ENCODE measurements at regions not wholly inside any gene's neighbourhood (a gene's known extent, or its start where the extent isn't known, plus 50 kb on each side); places are given as distances from the start of the nearest gene placed in this dataset.

DNA sequence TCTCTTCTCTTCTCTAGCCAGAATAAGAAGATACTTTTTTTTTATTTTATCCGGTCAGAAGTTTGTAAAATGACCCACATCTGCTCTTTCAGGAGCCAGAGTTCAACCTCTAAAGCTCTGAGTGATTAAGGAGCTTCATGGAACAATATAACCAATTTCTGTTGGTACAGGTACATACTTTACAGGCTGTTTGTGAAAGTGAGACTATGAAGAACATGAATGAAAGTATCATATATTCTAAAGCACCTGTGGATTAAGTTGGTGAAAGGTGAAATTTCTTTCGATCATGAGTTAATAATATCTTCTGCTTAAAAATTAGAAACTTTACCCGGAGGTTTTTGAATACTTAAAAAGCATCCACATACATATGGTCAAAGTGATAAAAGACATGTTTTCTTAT, 65.2 kb downstream of the DMRT2 start:
- TF ChIP-seq TAF1 (IDR thresholded peaks at IDR 0.05; ENCODE audit: low read depth), result no peak
- no peak for TF ChIP-seq CREB1 (IDR thresholded peaks at IDR 0.05; ENCODE audit: low read depth)
- TF ChIP-seq, protein P1, sequence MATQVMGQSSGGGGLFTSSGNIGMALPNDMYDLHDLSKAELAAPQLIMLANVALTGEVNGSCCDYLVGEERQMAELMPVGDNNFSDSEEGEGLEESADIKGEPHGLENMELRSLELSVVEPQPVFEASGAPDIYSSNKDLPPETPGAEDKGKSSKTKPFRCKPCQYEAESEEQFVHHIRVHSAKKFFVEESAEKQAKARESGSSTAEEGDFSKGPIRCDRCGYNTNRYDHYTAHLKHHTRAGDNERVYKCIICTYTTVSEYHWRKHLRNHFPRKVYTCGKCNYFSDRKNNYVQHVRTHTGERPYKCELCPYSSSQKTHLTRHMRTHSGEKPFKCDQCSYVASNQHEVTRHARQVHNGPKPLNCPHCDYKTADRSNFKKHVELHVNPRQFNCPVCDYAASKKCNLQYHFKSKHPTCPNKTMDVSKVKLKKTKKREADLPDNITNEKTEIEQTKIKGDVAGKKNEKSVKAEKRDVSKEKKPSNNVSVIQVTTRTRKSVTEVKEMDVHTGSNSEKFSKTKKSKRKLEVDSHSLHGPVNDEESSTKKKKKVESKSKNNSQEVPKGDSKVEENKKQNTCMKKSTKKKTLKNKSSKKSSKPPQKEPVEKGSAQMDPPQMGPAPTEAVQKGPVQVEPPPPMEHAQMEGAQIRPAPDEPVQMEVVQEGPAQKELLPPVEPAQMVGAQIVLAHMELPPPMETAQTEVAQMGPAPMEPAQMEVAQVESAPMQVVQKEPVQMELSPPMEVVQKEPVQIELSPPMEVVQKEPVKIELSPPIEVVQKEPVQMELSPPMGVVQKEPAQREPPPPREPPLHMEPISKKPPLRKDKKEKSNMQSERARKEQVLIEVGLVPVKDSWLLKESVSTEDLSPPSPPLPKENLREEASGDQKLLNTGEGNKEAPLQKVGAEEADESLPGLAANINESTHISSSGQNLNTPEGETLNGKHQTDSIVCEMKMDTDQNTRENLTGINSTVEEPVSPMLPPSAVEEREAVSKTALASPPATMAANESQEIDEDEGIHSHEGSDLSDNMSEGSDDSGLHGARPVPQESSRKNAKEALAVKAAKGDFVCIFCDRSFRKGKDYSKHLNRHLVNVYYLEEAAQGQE (IDR thresholded peaks at IDR 0.05; ENCODE audit: low read depth), result no peak
- TF ChIP-seq, protein P2, sequence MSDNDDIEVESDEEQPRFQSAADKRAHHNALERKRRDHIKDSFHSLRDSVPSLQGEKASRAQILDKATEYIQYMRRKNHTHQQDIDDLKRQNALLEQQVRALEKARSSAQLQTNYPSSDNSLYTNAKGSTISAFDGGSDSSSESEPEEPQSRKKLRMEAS (IDR thresholded peaks at IDR 0.05), result no peak
- no peak for TF ChIP-seq CEBPB (IDR thresholded peaks at IDR 0.05)
- TF ChIP-seq TEAD4 (IDR thresholded peaks at IDR 0.05), result no peak
- TF ChIP-seq FOXM1 (IDR thresholded peaks at IDR 0.05; ENCODE audit: borderline replicate concordance, low read depth), result no peak
- TF ChIP-seq EGR1 (IDR thresholded peaks at IDR 0.05), result no peak
- no peak for TF ChIP-seq YY1 (IDR thresholded peaks at IDR 0.05; ENCODE audit: low read depth)
- TF ChIP-seq, protein P3, sequence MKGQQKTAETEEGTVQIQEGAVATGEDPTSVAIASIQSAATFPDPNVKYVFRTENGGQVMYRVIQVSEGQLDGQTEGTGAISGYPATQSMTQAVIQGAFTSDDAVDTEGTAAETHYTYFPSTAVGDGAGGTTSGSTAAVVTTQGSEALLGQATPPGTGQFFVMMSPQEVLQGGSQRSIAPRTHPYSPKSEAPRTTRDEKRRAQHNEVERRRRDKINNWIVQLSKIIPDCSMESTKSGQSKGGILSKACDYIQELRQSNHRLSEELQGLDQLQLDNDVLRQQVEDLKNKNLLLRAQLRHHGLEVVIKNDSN (IDR thresholded peaks at IDR 0.05), result no peak
- TF ChIP-seq NFIC (IDR thresholded peaks at IDR 0.05), result no peak

DNA sequence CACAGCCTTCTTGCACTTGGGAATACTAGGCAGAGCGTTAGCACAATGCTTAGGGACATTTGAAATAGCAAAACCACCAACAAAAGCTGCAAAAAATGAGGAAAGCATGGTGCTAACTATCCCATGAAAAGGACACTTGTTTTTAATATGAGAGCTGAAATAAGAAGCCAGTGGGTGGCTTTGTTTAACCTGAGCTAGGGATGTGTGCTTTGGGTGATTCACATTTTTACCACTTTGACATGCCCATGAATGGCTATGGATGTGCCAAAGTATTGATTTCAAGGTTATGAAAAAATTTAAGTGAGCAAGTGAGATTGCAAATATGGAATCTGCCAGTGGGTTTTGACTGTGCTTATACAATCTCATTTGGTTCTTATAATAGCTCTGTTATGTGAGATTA, 67.3 kb downstream of the DMRT2 start:
- TF ChIP-seq NFIC (IDR thresholded peaks at IDR 0.05), result no peak
- TF ChIP-seq, protein P1 (IDR thresholded peaks at IDR 0.05; ENCODE audit: low read depth), result no peak
- TF ChIP-seq TEAD4 (IDR thresholded peaks at IDR 0.05), result no peak
- no peak for TF ChIP-seq TAF1 (IDR thresholded peaks at IDR 0.05; ENCODE audit: low read depth)
- no peak for TF ChIP-seq CEBPB (IDR thresholded peaks at IDR 0.05)
- no peak for TF ChIP-seq CREB1 (IDR thresholded peaks at IDR 0.05; ENCODE audit: low read depth)
- no peak for TF ChIP-seq EGR1 (IDR thresholded peaks at IDR 0.05)
- TF ChIP-seq TCF12 (IDR thresholded peaks at IDR 0.05; ENCODE audit: low read depth), result no peak
- no peak for TF ChIP-seq ZBTB7A (IDR thresholded peaks at IDR 0.05; ENCODE audit: low read depth)

DNA sequence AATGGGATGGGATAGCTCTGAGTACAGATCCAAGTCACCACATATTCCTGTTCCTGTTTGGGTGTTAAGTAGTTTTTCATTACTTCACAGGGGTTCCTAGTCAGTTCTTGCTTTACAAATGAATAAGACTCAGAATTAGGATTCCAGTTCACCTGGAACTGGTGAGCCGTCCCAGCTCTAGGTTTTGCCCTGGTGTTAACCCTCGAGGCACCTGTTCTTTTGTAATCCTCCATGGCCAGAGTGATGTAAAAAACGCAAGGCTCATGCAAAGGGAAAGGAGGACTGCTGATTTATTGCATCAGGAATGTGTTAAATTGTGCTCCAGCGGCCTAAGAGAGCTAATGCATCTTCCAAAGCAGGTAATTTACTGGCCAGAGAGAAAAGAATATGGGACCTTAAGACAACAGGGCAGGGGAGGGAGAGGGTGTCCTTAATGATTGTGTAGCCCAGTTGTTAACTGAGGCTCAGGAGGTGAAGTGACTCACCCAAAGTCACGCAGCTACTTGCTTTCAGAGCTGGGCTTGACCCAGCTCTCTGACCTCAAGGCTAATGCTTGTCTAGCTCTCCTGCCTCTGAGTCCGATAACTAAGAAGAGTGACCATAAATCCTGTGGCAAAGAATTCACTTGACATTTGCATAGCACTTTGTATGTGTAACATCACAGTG, 70.5 kb downstream of the DMRT2 start:
- TF ChIP-seq RAD21 (IDR thresholded peaks at IDR 0.05; ENCODE audit: low read depth) (no peak), EP300 (IDR thresholded peaks at IDR 0.05; ENCODE audit: borderline replicate concordance) (no peak), CEBPB (IDR thresholded peaks at IDR 0.05) (no peak), CREB1 (IDR thresholded peaks at IDR 0.05; ENCODE audit: low read depth) (no peak), ZBTB7A (IDR thresholded peaks at IDR 0.05; ENCODE audit: low read depth) (no peak), TEAD4 (IDR thresholded peaks at IDR 0.05) (no peak), TAF1 (IDR thresholded peaks at IDR 0.05; ENCODE audit: low read depth) (no peak), YY1 (IDR thresholded peaks at IDR 0.05; ENCODE audit: low read depth) (no peak), FOXM1 (IDR thresholded peaks at IDR 0.05; ENCODE audit: borderline replicate concordance, low read depth) (no peak), EGR1 (IDR thresholded peaks at IDR 0.05) (no peak), NFIC (IDR thresholded peaks at IDR 0.05) (no peak), TCF12 (IDR thresholded peaks at IDR 0.05; ENCODE audit: low read depth) (no peak)
- TF ChIP-seq, protein P3 (IDR thresholded peaks at IDR 0.05), result no peak
- TF ChIP-seq, protein P2 (IDR thresholded peaks at IDR 0.05), result no peak
- TF ChIP-seq, protein P1 (IDR thresholded peaks at IDR 0.05; ENCODE audit: low read depth), result no peak

DNA sequence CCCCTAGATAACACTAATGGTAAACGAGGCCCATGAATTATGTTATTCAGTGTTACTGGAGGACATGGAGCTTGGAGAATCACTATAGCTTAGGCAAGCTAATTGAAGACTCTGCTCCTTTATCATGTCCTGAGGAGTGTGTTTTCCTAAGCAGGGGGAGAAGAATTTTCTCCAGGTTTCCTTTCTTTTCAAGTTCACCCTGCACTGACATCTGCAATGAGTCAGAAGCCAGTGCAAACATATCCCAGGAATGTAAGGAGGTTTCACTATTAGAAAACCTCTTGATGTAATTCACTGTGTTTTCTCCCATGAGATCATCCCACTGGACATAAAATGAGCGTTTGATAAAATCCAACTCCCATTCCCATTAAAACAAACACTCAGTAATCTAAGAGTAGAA, 75.6 kb downstream of the DMRT2 start:
- TF ChIP-seq NFIC (IDR thresholded peaks at IDR 0.05) (no peak), CREB1 (IDR thresholded peaks at IDR 0.05; ENCODE audit: low read depth) (no peak), TEAD4 (IDR thresholded peaks at IDR 0.05) (no peak), FOXM1 (IDR thresholded peaks at IDR 0.05; ENCODE audit: borderline replicate concordance, low read depth) (no peak), YY1 (IDR thresholded peaks at IDR 0.05; ENCODE audit: low read depth) (no peak), RAD21 (IDR thresholded peaks at IDR 0.05; ENCODE audit: low read depth) (no peak), CEBPB (IDR thresholded peaks at IDR 0.05) (no peak), TCF12 (IDR thresholded peaks at IDR 0.05; ENCODE audit: low read depth) (no peak), EGR1 (IDR thresholded peaks at IDR 0.05) (no peak), ZBTB7A (IDR thresholded peaks at IDR 0.05; ENCODE audit: low read depth) (no peak), TAF1 (IDR thresholded peaks at IDR 0.05; ENCODE audit: low read depth) (no peak), EP300 (IDR thresholded peaks at IDR 0.05; ENCODE audit: borderline replicate concordance) (no peak)
- TF ChIP-seq, protein P2 (IDR thresholded peaks at IDR 0.05), result no peak
- TF ChIP-seq, protein P1 (IDR thresholded peaks at IDR 0.05; ENCODE audit: low read depth), result no peak
- TF ChIP-seq, protein P3 (IDR thresholded peaks at IDR 0.05), result no peak
